ENCODE measurements at regions not wholly inside any gene's neighbourhood (a gene's known extent, or its start where the extent isn't known, plus 50 kb on each side); places are given as distances from the start of the nearest gene placed in this dataset.

- TF ChIP-seq BHLHE40 (IDR thresholded peaks at IDR 0.05; ENCODE audit: low read depth, low read length) (no peak), RFX5 (IDR thresholded peaks at IDR 0.05; ENCODE audit: low read depth, low read length) (no peak), POLR2A (IDR thresholded peaks at IDR 0.05; ENCODE audit: low read depth, low read length) (no peak), CTCF (conservative IDR thresholded peaks at IDR 0.05; ENCODE audit: low read depth, low read length) (no peak), CEBPB (IDR thresholded peaks at IDR 0.05; ENCODE audit: low read depth, low read length) (no peak)
Measured at GRCh38 chr16:85438981-85439685, 174.0 kb upstream of the GSE1 start.

All from IMR-90 (cell line).